DND-41 (cell line): ENCODE measurements at regions not wholly inside any gene's neighbourhood (a gene's known extent, or its start where the extent isn't known, plus 50 kb on each side); places are given as distances from the start of the nearest gene placed in this dataset.

Experiments used
- ATAC-seq: fragments of 200-7000 bp; cut with Tn5 transposase; 3 replicates; pipeline ENCODE4 v1.9.1; 2021; ENCODE audit warnings: low read depth; ENCODE audit not compliant: insufficient read depth
- DNase-seq: peaks from one replicate; pipeline ENCODE4 v3.0.0-alpha.2; 2020
- H2AFZ ChIP-seq: 2 replicates; pipeline ENCODE4 v1.6.0; 2012; ENCODE audit warnings: low read depth, low read length
- H3K27ac ChIP-seq: 2 replicates; pipeline ENCODE4 v1.5.1; 2012; ENCODE audit warnings: low read length, inconsistent platforms
- H3K27me3 ChIP-seq: fragments of 200-600 bp; sonication (generic); 2 replicates; pipeline ENCODE4 v1.6.0; 2012; ENCODE audit warnings: low read length, mild to moderate bottlenecking, inconsistent platforms; ENCODE audit not compliant: insufficient read depth, poor library complexity
- H3K36me3 ChIP-seq: 2 replicates; pipeline ENCODE4 v1.5.1; 2012; ENCODE audit warnings: low read length, inconsistent platforms; ENCODE audit not compliant: insufficient read depth
- H3K4me1 ChIP-seq: 2 replicates; pipeline ENCODE4 v1.5.1; 2012; ENCODE audit warnings: mild to moderate bottlenecking, low read length; ENCODE audit not compliant: insufficient read depth
- H3K4me2 ChIP-seq: 2 replicates; pipeline ENCODE4 v1.6.0; 2012; ENCODE audit warnings: mild to moderate bottlenecking, moderate library complexity, low read length, inconsistent platforms; ENCODE audit not compliant: insufficient read depth
- H3K4me3 ChIP-seq, 2 experiments: fragments of 200-600 bp in 1 of 2; shearing (Covaris generic) in 1 of 2; 2 replicates each; pipeline ENCODE4 v1.5.1; 2012 to 2016; ENCODE audit warnings: inconsistent platforms in 2 of 2, low read length in 2 of 2, mild to moderate bottlenecking in 2 of 2, low read depth in 1 of 2, moderate library complexity in 1 of 2
- H3K79me2 ChIP-seq: 2 replicates; pipeline ENCODE4 v1.6.0; 2012; ENCODE audit warnings: low read length, inconsistent platforms; ENCODE audit not compliant: insufficient read depth
- H3K9ac ChIP-seq: 2 replicates; pipeline ENCODE4 v1.6.0; 2012; ENCODE audit warnings: low read depth, mild to moderate bottlenecking, inconsistent platforms, low read length, moderate library complexity
- H3K9me3 ChIP-seq: 2 replicates; pipeline ENCODE4 v1.5.1; 2012; ENCODE audit warnings: low read length, moderate library complexity, mild to moderate bottlenecking, inconsistent platforms; ENCODE audit not compliant: insufficient read depth, severe bottlenecking
- H4K20me1 ChIP-seq: 2 replicates; pipeline ENCODE4 v1.6.0; 2012; ENCODE audit warnings: low read length; ENCODE audit not compliant: insufficient read depth
- EZH2 ChIP-seq: IDR thresholded peaks from 3 replicates; pipeline ENCODE4 v1.6.1; 2012; ENCODE audit warnings: borderline replicate concordance, low read depth, mild to moderate bottlenecking, moderate library complexity, low read length, inconsistent platforms; ENCODE audit not compliant: severe bottlenecking
- TF ChIP-seq, protein P1 (sequence below): IDR thresholded peaks from 2 replicates; pipeline ENCODE4 v1.5.1; 2012; ENCODE audit warnings: borderline replicate concordance, low read length, moderate library complexity, mild to moderate bottlenecking; ENCODE audit not compliant: poor library complexity, severe bottlenecking; ENCODE audit errors: extremely low read depth

DNA sequence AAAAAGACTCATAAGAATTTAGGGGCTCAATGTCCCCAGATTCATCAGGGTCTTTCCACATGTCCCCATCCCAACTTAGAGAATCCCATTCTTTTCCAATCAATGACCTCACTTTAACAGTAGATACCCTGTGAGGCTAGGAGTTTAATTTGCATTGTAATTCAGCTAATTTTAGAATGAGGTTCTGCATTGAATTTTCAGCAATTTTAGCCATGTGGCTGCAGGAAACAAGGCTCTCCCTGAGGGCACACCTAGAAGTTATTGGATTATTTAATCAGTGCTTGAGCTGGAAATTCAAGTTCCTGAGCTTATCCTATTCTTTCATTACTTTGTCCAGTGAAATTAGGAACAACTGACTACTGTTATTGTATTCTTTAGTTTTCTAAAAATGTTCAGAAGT is 433.8 kb downstream of the ADAMTS20 start:
- Histone ChIP-seq H3K36me3 (no peaks in the 10 kb centered on the region), H2AFZ (no peak overlapping the region), H3K27ac (no peak overlapping the region), H3K4me3 (no peak overlapping the region), H4K20me1 (no peaks in the 10 kb centered on the region), H3K4me2 (no peak overlapping the region), H3K79me2 (no peaks in the 10 kb centered on the region), H3K27me3 (no peaks in the 10 kb centered on the region), H3K9ac (no peak overlapping the region), H3K4me1 (no peaks in the 10 kb centered on the region), H3K9me3 (no peaks in the 10 kb centered on the region)
- DNase-seq (no peak), ATAC-seq (no peak)
- TF ChIP-seq, protein P1, sequence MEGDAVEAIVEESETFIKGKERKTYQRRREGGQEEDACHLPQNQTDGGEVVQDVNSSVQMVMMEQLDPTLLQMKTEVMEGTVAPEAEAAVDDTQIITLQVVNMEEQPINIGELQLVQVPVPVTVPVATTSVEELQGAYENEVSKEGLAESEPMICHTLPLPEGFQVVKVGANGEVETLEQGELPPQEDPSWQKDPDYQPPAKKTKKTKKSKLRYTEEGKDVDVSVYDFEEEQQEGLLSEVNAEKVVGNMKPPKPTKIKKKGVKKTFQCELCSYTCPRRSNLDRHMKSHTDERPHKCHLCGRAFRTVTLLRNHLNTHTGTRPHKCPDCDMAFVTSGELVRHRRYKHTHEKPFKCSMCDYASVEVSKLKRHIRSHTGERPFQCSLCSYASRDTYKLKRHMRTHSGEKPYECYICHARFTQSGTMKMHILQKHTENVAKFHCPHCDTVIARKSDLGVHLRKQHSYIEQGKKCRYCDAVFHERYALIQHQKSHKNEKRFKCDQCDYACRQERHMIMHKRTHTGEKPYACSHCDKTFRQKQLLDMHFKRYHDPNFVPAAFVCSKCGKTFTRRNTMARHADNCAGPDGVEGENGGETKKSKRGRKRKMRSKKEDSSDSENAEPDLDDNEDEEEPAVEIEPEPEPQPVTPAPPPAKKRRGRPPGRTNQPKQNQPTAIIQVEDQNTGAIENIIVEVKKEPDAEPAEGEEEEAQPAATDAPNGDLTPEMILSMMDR: no peak
- no peak for TF ChIP-seq EZH2

DNA sequence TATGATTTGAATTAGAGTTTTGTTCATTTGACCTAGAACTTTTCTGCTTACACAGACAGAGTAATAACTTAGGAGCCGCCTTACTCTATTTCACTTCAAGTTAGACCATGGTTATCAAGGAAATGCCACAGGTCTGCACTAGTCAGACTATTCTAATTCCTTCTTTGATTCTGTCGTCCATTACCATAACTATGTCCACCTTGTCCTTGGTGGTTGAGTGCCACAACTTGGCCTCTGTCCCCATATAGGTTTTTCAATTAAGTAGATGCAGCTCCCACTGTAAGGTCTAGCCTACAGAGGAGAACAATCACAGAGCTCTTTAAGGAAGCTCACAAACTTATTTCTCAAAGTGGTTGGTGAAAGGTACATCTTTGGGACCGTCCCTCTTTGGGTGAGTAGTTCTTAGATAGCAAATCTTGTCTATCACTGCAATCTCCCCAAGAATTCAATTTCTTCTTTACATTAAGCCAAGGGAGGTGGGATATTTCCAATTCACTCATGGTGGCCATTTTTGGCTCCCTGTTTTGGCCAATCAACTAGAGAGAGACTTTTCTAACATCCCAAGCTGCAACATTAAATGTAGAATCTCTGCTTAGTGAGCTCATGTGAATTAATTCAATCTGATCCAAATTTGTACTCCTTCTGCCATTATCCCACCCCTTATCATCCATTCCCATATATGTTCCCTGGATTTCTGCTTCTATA is 434.6 kb downstream of the ADAMTS20 start:
- no peaks in the 10 kb centered on the region for H3K9me3 ChIP-seq
- no peak overlapping the region for H3K9ac ChIP-seq
- no peaks in the 10 kb centered on the region for H4K20me1 ChIP-seq
- H3K36me3 ChIP-seq: no peaks in the 10 kb centered on the region
- no peak for ATAC-seq
- no peaks in the 10 kb centered on the region for H3K79me2 ChIP-seq
- H2AFZ ChIP-seq: no peak overlapping the region
- H3K4me3 ChIP-seq: no peak overlapping the region
- no peak overlapping the region for H3K27ac ChIP-seq
- TF ChIP-seq, protein P1: no peak
- TF ChIP-seq EZH2: no peak
- no peaks in the 10 kb centered on the region for H3K4me1 ChIP-seq
- no peak overlapping the region for H3K4me2 ChIP-seq
- no peaks in the 10 kb centered on the region for H3K27me3 ChIP-seq
- DNase-seq: no peak

DNA sequence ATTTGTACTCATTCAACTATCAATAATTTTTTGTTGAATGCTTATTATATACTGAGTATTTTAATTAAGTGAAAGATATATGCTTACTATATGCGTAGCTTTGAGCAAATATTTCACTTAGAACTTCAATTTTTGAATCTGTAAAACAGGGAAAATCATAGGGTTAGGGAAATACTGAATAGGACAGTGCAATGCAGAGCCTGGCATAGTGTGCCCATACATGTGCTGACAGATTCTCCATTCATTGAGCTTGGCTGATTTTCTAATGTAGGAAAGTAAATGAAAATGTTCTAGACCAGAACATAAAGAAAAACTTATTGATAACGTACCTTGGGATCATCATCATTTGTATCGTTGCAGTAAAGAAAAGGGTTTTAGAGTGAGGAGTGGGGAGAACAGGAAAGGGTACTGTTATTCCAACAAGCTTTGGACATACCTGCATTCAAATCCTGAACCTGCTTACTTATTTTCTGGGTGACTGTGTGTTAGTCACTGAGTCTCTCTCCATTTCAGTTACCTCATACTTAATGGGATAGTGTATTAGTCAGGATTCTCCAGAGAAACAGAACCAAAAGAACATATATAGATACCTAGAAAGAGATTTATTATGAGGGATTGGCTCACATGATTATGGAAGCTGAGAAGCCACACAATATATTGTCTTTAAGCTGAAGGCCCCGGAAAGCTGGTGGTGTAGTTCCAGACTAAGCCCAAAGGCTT is 436.4 kb downstream of the ADAMTS20 start:
- H3K27me3 ChIP-seq: no peaks in the 10 kb centered on the region
- H3K4me3 ChIP-seq: no peak overlapping the region
- no peak overlapping the region for H3K4me2 ChIP-seq
- no peak overlapping the region for H3K27ac ChIP-seq
- H4K20me1 ChIP-seq: no peaks in the 10 kb centered on the region
- no peak for ATAC-seq
- H2AFZ ChIP-seq: no peak overlapping the region
- H3K9ac ChIP-seq: no peak overlapping the region
- no peaks in the 10 kb centered on the region for H3K79me2 ChIP-seq
- TF ChIP-seq, protein P1: no peak
- TF ChIP-seq EZH2: no peak
- no peaks in the 10 kb centered on the region for H3K9me3 ChIP-seq
- H3K36me3 ChIP-seq: no peaks in the 10 kb centered on the region
- H3K4me1 ChIP-seq: no peaks in the 10 kb centered on the region
- DNase-seq: no peak
